IMR-90 (cell line): ENCODE measurements at regions not wholly inside any gene's neighbourhood (a gene's known extent, or its start where the extent isn't known, plus 50 kb on each side); places are given as distances from the start of the nearest gene placed in this dataset.

Experiments
- ATAC-seq: fragments of 200-7000 bp; cut with Tn5 transposase; 2 replicates; pipeline ENCODE4 v1.9.1; 2020; ENCODE audit warnings: low read depth, mild to moderate bottlenecking, moderate library complexity
- BruUV-seq: library from RNA; stranded (reverse); fragments of 400-500 nt; replicated peaks from 2 replicates; lab custom pipeline; 2021; lab: Mats Ljungman, UMichigan
- CTCF ChIA-PET: fragments of 300-600 bp; formaldehyde crosslinking; extraction: SDS; loops from one replicate; lab custom pipeline; 2021; ENCODE audit warnings: antibody characterized with exemption; lab: Yijun Ruan, JAX
- POLR2A ChIA-PET: fragments of 300-600 bp; sonication (Branson Sonifier 250); formaldehyde crosslinking; loops from one replicate; lab custom pipeline; 2022; ENCODE audit warnings: antibody characterized with exemption; ENCODE audit not compliant: unreplicated experiment; lab: Charles Lee
- DNase-seq: peaks from one replicate; pipeline ENCODE4 v3.0.0; 2013
- H2AFZ ChIP-seq: replicated peaks from 2 replicates; pipeline ENCODE3; 2013; ENCODE audit warnings: low read length, mild to moderate bottlenecking; ENCODE audit not compliant: poor library complexity
- H2AK5ac ChIP-seq: 2 replicates; pipeline ENCODE4 v1.6.1; 2013; ENCODE audit warnings: low read depth, low read length, inconsistent platforms
- H2AK9ac ChIP-seq: replicated peaks from 2 replicates; pipeline ENCODE3; 2013; ENCODE audit warnings: mild to moderate bottlenecking, low read depth, low read length, moderate library complexity; ENCODE audit not compliant: poor library complexity
- H2BK120ac ChIP-seq: 2 replicates; pipeline ENCODE4 v1.6.1; 2013; ENCODE audit warnings: low read depth, low read length, inconsistent platforms
- H2BK15ac ChIP-seq: 3 replicates; pipeline ENCODE4 v1.6.1; 2013; ENCODE audit warnings: low read depth, low read length, inconsistent platforms
- H2BK20ac ChIP-seq: 2 replicates; pipeline ENCODE4 v1.6.1; 2013; ENCODE audit warnings: low read depth, mild to moderate bottlenecking, inconsistent platforms, low read length, moderate library complexity
- H2BK5ac ChIP-seq: 2 replicates; pipeline ENCODE4 v1.6.1; 2013; ENCODE audit warnings: mild to moderate bottlenecking, low read depth, low read length, inconsistent platforms; ENCODE audit not compliant: poor library complexity, severe bottlenecking
- H3K14ac ChIP-seq: replicated peaks from 2 replicates; pipeline ENCODE4 v1.6.1; 2013; ENCODE audit warnings: low read depth, low read length, inconsistent platforms
- H3K18ac ChIP-seq: 2 replicates; pipeline ENCODE4 v1.6.1; 2013; ENCODE audit warnings: low read depth, low read length, control low read depth
- H3K23ac ChIP-seq: 2 replicates; pipeline ENCODE4 v1.6.1; 2013; ENCODE audit warnings: low read depth, low read length, inconsistent platforms
- H3K27ac ChIP-seq: 2 replicates; pipeline ENCODE4 v1.5.1; 2013; ENCODE audit warnings: mild to moderate bottlenecking, control low read depth, low read length; ENCODE audit not compliant: insufficient read depth
- H3K27me3 ChIP-seq: 2 replicates; pipeline ENCODE4 v1.6.1; 2013; ENCODE audit warnings: low read length; ENCODE audit not compliant: control insufficient read depth, insufficient read depth
- H3K36me3 ChIP-seq: 2 replicates; pipeline ENCODE4 v1.6.1; 2013; ENCODE audit warnings: low read length, mixed read lengths; ENCODE audit not compliant: control insufficient read depth, insufficient read depth
- H3K4ac ChIP-seq: 2 replicates; pipeline ENCODE4 v1.6.1; 2013; ENCODE audit warnings: low read depth, low read length, inconsistent platforms
- H3K4me1 ChIP-seq: 2 replicates; pipeline ENCODE4 v1.6.1; 2013; ENCODE audit warnings: low read length, mixed read lengths; ENCODE audit not compliant: control insufficient read depth, insufficient read depth
- H3K4me2 ChIP-seq: 2 replicates; pipeline ENCODE4 v1.6.1; 2013; ENCODE audit warnings: low read depth, mild to moderate bottlenecking, control low read depth, low read length, moderate library complexity
- H3K4me3 ChIP-seq: 2 replicates; pipeline ENCODE4 v1.5.1; 2013; ENCODE audit warnings: low read depth, mild to moderate bottlenecking, control low read depth, low read length, moderate library complexity; ENCODE audit not compliant: insufficient read depth
- H3K56ac ChIP-seq: 2 replicates; pipeline ENCODE4 v1.6.1; 2013; ENCODE audit warnings: low read length, inconsistent platforms; ENCODE audit not compliant: insufficient read depth; ENCODE audit errors: extremely low read depth
- H3K79me1 ChIP-seq, 2 experiments: 2 replicates each; pipeline ENCODE4 v1.6.1; 2013; ENCODE audit warnings: low read length in 2 of 2, inconsistent platforms in 1 of 2, low read depth in 1 of 2
- H3K9ac ChIP-seq: 2 replicates; pipeline ENCODE4 v1.6.1; 2013; ENCODE audit warnings: low read depth, low read length, control low read depth
- H3K9me1 ChIP-seq: 2 replicates; pipeline ENCODE4 v1.6.1; 2013; ENCODE audit warnings: low read length, inconsistent platforms; ENCODE audit not compliant: insufficient read depth
- H3K9me3 ChIP-seq: 2 replicates; pipeline ENCODE4 v1.6.1; 2013; ENCODE audit warnings: low read length; ENCODE audit not compliant: control insufficient read depth, insufficient read depth
- H4K20me1 ChIP-seq: 2 replicates; pipeline ENCODE4 v1.6.1; 2013; ENCODE audit warnings: low read length, inconsistent platforms; ENCODE audit not compliant: insufficient read depth
- H4K5ac ChIP-seq: 2 replicates; pipeline ENCODE4 v1.6.1; 2013; ENCODE audit warnings: mild to moderate bottlenecking, low read depth, low read length, control low read depth
- H4K8ac ChIP-seq, 2 experiments: 2 replicates each; pipeline ENCODE4 v1.6.1; 2013; ENCODE audit warnings: low read depth in 2 of 2, low read length in 2 of 2, control low read depth in 1 of 2, inconsistent platforms in 1 of 2
- H4K91ac ChIP-seq: 2 replicates; pipeline ENCODE4 v1.6.1; 2013; ENCODE audit warnings: low read depth, low read length, inconsistent platforms; ENCODE audit not compliant: insufficient read depth
- CHD1 ChIP-seq: IDR thresholded peaks from 2 replicates; pipeline ENCODE4 v1.6.1; 2012; ENCODE audit warnings: low read depth, low read length, improper control_type of control experiment
- FOS ChIP-seq: fragments of 150-350 bp; IDR thresholded peaks from 2 replicates; pipeline ENCODE4 v1.6.1; 2016; ENCODE audit warnings: low read depth, low read length
- WGBS, 2 experiments: methylation state at CpG; one replicate each; pipeline versions ENCODE4 v1.1.5 to v1.1.7; 2013; ENCODE audit warnings: missing lambda C conversion rate in 2 of 2; ENCODE audit not compliant: insufficient read length in 1 of 2; ENCODE audit errors: extremely low coverage in 2 of 2; 5-methylcytosine and 5-hydroxymethylcytosine counted together
- dilution Hi-C: fragments of 300-500 bp; cut with HindIII; formaldehyde crosslinking; loops from one replicate; pipeline ENCODE4 v1.14.3; 2018; ENCODE audit warnings: low sequenced_read_pairs; ENCODE audit not compliant: unreplicated experiment
- in situ Hi-C: fragments of 300-500 bp; cut with MboI; formaldehyde crosslinking; loops from 3 replicates; pipeline ENCODE4 v1.14.3; 2019; ENCODE audit warnings: low sequenced_read_pairs, inconsistent platforms, mixed read lengths
- intact Hi-C: fragments of 100-400 bp; cut with micrococcal nuclease; formaldehyde crosslinking; loops from 2 replicates; pipeline ENCODE4 v1.10.0; 2022

DNA sequence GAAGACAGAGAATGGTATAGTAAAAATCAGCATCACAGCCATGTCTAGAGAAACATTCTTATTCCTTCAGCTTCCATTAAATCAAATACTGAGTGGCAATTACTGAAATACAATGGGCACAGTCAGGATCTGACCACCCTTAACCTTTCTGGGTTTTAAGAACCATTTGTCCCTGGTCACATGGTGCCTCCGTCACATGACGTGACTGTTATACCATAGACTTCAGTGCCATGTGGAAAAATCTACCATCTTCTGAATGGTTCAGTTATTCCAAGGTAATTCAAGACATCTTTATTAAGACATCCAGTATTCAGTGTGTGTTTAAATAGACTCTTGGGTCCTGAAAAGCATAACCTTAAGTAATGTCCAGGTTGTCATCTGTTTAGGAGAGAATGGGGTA, 553.1 kb upstream of the FLRT2 start:
- ATAC-seq = no peak
- no peak overlapping the region for H3K9ac ChIP-seq
- H2AK9ac ChIP-seq = no peak overlapping the region
- H3K56ac ChIP-seq = no peak overlapping the region
- H3K4me1 ChIP-seq = no peaks in the 10 kb centered on the region
- no peak overlapping the region for H2AK5ac ChIP-seq
- WGBS, 2 experiments = no CpG with 5 or more reads among the region's 2 CpGs
- ChIA-PET CTCF (no interaction called here), POLR2A (no interaction called here)
- H2AFZ ChIP-seq = no peak overlapping the region
- no peaks in the 10 kb centered on the region for H3K79me1 ChIP-seq
- no peak overlapping the region for H3K14ac ChIP-seq
- H4K20me1 ChIP-seq = no peaks in the 10 kb centered on the region
- no peak overlapping the region for H3K18ac ChIP-seq
- dilution Hi-C loops (no loop called here), intact Hi-C loops (no loop called here), in situ Hi-C loops (no loop called here)
- H3K4me2 ChIP-seq = no peak overlapping the region
- H2BK15ac ChIP-seq = no peak overlapping the region
- no peak for TF ChIP-seq FOS
- no peak for TF ChIP-seq CHD1
- H3K9me1 ChIP-seq = no peaks in the 10 kb centered on the region
- H3K23ac ChIP-seq = no peak overlapping the region
- H2BK20ac ChIP-seq = no peak overlapping the region
- H3K4me3 ChIP-seq = no peak overlapping the region
- no peak overlapping the region for H3K4ac ChIP-seq
- no peak overlapping the region for H2BK5ac ChIP-seq
- no peaks in the 10 kb centered on the region for H3K27me3 ChIP-seq
- no peak for DNase-seq
- H3K9me3 ChIP-seq = no peaks in the 10 kb centered on the region
- H4K5ac ChIP-seq = no peak overlapping the region
- no peaks in the 10 kb centered on the region for H3K36me3 ChIP-seq
- BruUV-seq = no TSS peak
- H3K27ac ChIP-seq = no peak overlapping the region
- no peak overlapping the region for H4K8ac ChIP-seq
- no peak overlapping the region for H4K91ac ChIP-seq
- H2BK120ac ChIP-seq = no peak overlapping the region
